ENCODE measurements at regions not wholly inside any gene's neighbourhood (a gene's known extent, or its start where the extent isn't known, plus 50 kb on each side); places are given as distances from the start of the nearest gene placed in this dataset.

DNA sequence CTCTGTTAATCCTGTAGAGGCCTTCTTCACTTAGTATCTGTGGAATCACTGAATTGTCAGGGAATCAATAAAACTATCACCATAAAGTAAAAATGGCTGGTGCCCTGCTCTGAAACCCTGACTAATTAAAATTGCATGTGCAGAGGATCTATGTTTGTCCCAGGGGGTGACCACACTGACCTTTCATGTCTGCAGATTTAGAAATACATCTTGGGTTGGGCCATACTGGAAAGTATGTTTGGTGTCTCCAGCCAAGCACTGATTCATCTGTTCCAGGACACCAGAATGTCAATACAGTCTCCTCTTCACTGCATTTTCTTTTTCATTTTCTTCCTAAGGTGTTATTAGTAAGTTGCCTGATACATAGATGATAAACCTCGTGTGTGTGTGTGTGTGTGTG lies 490.9 kb upstream of the INTU start:
- no peak overlapping the region for H3K27ac ChIP-seq (ENCODE audit: low read depth, low read length)

DNA sequence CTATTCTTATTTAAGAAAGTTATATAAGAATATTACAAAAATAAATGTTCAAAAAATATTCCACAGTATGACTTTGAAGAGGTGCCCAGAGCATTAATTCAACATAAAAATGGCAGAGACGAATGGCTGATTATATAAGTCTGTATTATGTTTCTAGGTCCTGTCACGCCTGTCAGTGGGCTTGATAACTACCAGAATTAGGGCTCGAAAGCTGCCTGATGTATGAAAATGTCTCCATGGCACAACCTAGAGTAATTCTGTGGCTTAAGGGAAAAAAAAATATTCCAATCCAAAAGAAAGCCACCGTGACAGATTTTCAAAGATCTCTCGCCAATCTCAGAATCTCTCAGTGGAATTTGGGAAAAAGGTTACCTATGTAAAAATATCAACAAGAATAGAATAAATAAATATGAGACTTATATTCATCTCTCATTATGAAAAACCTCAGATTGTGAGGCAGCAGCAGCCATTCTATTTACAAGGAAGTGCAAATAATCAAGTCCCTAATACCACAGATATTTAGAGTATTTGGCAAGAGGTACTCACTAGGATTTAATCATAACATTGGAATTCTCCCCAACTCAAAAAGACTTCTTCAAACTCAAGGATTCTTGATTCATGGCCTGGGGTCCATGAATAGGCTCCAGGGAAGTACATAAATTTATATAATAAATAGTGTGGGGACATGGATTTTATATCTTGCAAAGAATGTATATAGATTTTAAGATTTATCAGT lies 489.1 kb upstream of the INTU start:
- Histone ChIP-seq H3K4me1 (ENCODE audit: control insufficient read depth, low read length) (no peaks in the 10 kb centered on the region), H3K9me2 (replicated peaks; ENCODE audit: control insufficient read depth, low read length) (no peaks in the 10 kb centered on the region; the same call in 1 of the 2 replicates), H3K27me3 (ENCODE audit: control insufficient read depth, low read length) (no peaks in the 10 kb centered on the region), H3K79me2 (ENCODE audit: control insufficient read depth, low read length) (no peaks in the 10 kb centered on the region), H3K27ac (ENCODE audit: low read depth, low read length) (no peak overlapping the region), H3K9me3 (ENCODE audit: control insufficient read depth, insufficient read depth, low read length) (no peaks in the 10 kb centered on the region), H3K4me2 (ENCODE audit: low read length) (no peak overlapping the region), H3F3A (ENCODE audit: control insufficient read depth, insufficient read depth) (no peaks in the 10 kb centered on the region), H3K36me3 (ENCODE audit: control insufficient read depth, low read length) (no peaks in the 10 kb centered on the region), H4K20me1 (ENCODE audit: control insufficient read depth, insufficient read depth, low read depth, low read length) (no peaks in the 10 kb centered on the region), H3K4me3 (ENCODE audit: low read length) (no peak overlapping the region)
- TF ChIP-seq, protein P1, sequence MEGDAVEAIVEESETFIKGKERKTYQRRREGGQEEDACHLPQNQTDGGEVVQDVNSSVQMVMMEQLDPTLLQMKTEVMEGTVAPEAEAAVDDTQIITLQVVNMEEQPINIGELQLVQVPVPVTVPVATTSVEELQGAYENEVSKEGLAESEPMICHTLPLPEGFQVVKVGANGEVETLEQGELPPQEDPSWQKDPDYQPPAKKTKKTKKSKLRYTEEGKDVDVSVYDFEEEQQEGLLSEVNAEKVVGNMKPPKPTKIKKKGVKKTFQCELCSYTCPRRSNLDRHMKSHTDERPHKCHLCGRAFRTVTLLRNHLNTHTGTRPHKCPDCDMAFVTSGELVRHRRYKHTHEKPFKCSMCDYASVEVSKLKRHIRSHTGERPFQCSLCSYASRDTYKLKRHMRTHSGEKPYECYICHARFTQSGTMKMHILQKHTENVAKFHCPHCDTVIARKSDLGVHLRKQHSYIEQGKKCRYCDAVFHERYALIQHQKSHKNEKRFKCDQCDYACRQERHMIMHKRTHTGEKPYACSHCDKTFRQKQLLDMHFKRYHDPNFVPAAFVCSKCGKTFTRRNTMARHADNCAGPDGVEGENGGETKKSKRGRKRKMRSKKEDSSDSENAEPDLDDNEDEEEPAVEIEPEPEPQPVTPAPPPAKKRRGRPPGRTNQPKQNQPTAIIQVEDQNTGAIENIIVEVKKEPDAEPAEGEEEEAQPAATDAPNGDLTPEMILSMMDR (IDR thresholded peaks at IDR 0.05; ENCODE audit: low read depth, low read length, poor library complexity, severe bottlenecking): no peak
- TF ChIP-seq EZH2phosphoT487 (IDR thresholded peaks at IDR 0.05; ENCODE audit: borderline replicate concordance, low read length): no peak

More for the DNA sequence above, 490.9 kb upstream of the INTU start:
- H3K27me3 ChIP-seq (ENCODE audit: control insufficient read depth, low read length): no peaks in the 10 kb centered on the region
- no peaks in the 10 kb centered on the region; the same call in 1 of the 2 replicates for H3K9me2 ChIP-seq (replicated peaks; ENCODE audit: control insufficient read depth, low read length)
- no peaks in the 10 kb centered on the region for H3F3A ChIP-seq (ENCODE audit: control insufficient read depth, insufficient read depth)
- TF ChIP-seq, protein P1 (IDR thresholded peaks at IDR 0.05; ENCODE audit: low read depth, low read length, poor library complexity, severe bottlenecking): no peak
- no peak for TF ChIP-seq EZH2phosphoT487 (IDR thresholded peaks at IDR 0.05; ENCODE audit: borderline replicate concordance, low read length)
- H3K36me3 ChIP-seq (ENCODE audit: control insufficient read depth, low read length): no peaks in the 10 kb centered on the region
- no peaks in the 10 kb centered on the region for H3K4me1 ChIP-seq (ENCODE audit: control insufficient read depth, low read length)
- no peaks in the 10 kb centered on the region for H3K79me2 ChIP-seq (ENCODE audit: control insufficient read depth, low read length)
- H4K20me1 ChIP-seq (ENCODE audit: control insufficient read depth, insufficient read depth, low read depth, low read length): no peaks in the 10 kb centered on the region
- H3K9me3 ChIP-seq (ENCODE audit: control insufficient read depth, insufficient read depth, low read length): no peaks in the 10 kb centered on the region
- no peak overlapping the region for H3K4me3 ChIP-seq (ENCODE audit: low read length)
- no peak overlapping the region for H3K4me2 ChIP-seq (ENCODE audit: low read length)

DNA sequence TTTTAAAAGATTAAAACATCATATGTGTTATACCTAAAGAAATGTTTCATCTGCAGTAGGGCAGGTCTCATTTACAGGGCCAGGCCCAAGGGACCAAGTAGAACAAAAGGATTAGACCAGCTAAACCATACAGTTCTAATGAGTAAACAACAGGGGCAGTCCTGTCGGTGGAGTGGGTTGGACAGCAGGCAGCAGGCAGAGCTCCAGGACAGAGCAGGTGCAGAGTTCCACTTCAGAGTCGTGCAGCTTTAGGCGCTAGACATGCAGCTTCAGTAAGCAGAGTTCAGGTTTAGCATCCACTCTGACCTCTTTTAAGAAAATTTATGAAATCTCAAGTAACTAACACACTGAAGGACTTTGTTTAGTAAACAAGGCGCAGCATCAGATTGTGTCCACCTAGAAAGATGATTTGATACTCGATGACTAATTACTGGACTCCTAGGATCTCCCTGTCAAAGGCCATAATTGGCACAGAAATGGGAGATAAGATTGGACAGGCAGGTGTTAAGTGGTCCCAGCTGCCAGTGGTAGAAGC lies 487.7 kb upstream of the INTU start:
- Histone ChIP-seq H3F3A (ENCODE audit: control insufficient read depth, insufficient read depth) (no peaks in the 10 kb centered on the region), H3K27ac (ENCODE audit: low read depth, low read length) (no peak overlapping the region), H3K9me2 (replicated peaks; ENCODE audit: control insufficient read depth, low read length) (no peaks in the 10 kb centered on the region; the same call in 1 of the 2 replicates), H3K4me3 (ENCODE audit: low read length) (no peak overlapping the region), H4K20me1 (ENCODE audit: control insufficient read depth, insufficient read depth, low read depth, low read length) (no peaks in the 10 kb centered on the region), H3K4me2 (ENCODE audit: low read length) (no peak overlapping the region), H3K36me3 (ENCODE audit: control insufficient read depth, low read length) (no peaks in the 10 kb centered on the region), H3K4me1 (ENCODE audit: control insufficient read depth, low read length) (no peaks in the 10 kb centered on the region), H3K27me3 (ENCODE audit: control insufficient read depth, low read length) (no peaks in the 10 kb centered on the region), H3K79me2 (ENCODE audit: control insufficient read depth, low read length) (no peaks in the 10 kb centered on the region), H3K9me3 (ENCODE audit: control insufficient read depth, insufficient read depth, low read length) (no peaks in the 10 kb centered on the region)
- TF ChIP-seq, protein P1 (IDR thresholded peaks at IDR 0.05; ENCODE audit: low read depth, low read length, poor library complexity, severe bottlenecking): no peak
- no peak for TF ChIP-seq EZH2phosphoT487 (IDR thresholded peaks at IDR 0.05; ENCODE audit: borderline replicate concordance, low read length)
